Right atrium auricular region (tissue), 2 donors: ENCODE measurements at regions not wholly inside any gene's neighbourhood (a gene's known extent, or its start where the extent isn't known, plus 50 kb on each side); places are given as distances from the start of the nearest gene placed in this dataset.

Experiments
- DNase-seq: peaks from one replicate; pipeline ENCODE4 v3.0.0-alpha.2; 2019; ENCODE audit warnings: low spot score
- H3K27ac ChIP-seq, 2 donors: fragments of 200-600 bp; sonication (generic); 1 replicate in 1 of 2; 2 replicates in 1 of 2; pipeline ENCODE4 v1.5.1; 2016 to 2019
- H3K27me3 ChIP-seq, 2 donors: fragments of 200-600 bp; sonication (generic); one replicate each; pipeline versions ENCODE4 v1.5.1 to v1.6.0; 2017 to 2019
- H3K36me3 ChIP-seq: fragments of 200-600 bp; sonication (generic); one replicate; pipeline ENCODE4 v1.5.1; 2016
- H3K4me1 ChIP-seq, 2 donors: fragments of 200-600 bp; sonication (generic); one replicate each; pipeline versions ENCODE4 v1.5.1 to v1.6.0; 2017 to 2019
- H3K4me3 ChIP-seq, 2 donors: fragments of 200-600 bp; sonication (generic); 1 replicate in 1 of 2; 2 replicates in 1 of 2; pipeline ENCODE4 v1.5.1; 2017 to 2019; ENCODE audit warnings: mild to moderate bottlenecking in 1 of 2, moderate library complexity in 1 of 2
- H3K9me3 ChIP-seq, 2 donors: fragments of 200-600 bp; sonication (generic); one replicate each; pipeline ENCODE4 v1.5.1; 2019
- TF ChIP-seq, protein P1 (sequence below), 2 donors: fragments of 200-600 bp; sonication (generic); IDR thresholded peaks; one replicate each; pipeline ENCODE4 v1.5.1; 2019; ENCODE audit warnings: antibody characterized with exemption in 2 of 2

DNA sequence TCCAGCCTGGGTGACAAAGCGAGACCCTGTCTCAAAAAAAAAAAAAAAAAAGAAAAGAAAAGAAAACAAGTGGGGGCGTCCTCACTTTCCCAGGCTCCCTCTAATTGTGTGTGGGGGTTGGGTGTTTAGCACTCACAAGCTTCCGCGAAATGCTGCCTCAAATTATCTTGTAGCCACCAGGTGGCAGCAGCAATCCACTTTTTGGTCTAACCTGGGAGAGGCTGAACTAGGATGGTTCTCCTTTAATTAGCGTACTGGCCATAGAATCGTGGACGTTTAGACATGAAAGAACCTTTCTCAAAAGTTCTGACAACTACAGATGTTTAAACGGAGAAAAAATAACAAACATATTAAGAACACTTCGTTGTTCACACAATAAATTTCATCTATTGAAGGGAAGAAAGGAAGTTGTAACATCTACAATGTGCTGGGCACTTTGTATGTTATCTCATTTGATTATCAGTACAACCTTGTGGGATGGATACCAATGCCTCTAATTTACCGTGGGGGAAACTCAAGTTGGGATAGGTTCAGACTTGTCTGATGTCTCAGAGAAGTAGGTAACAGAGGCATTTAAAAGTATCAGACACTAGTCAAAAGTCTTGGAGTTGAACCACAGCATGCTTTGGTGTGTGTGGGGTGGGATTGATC is 122.7 kb upstream of the NABP1 start:
- H3K9me3 ChIP-seq = no peaks in the 10 kb centered on the region
- no peak overlapping the region for H3K27ac ChIP-seq
- H3K36me3 ChIP-seq = no peaks in the 10 kb centered on the region
- TF ChIP-seq, protein P1, sequence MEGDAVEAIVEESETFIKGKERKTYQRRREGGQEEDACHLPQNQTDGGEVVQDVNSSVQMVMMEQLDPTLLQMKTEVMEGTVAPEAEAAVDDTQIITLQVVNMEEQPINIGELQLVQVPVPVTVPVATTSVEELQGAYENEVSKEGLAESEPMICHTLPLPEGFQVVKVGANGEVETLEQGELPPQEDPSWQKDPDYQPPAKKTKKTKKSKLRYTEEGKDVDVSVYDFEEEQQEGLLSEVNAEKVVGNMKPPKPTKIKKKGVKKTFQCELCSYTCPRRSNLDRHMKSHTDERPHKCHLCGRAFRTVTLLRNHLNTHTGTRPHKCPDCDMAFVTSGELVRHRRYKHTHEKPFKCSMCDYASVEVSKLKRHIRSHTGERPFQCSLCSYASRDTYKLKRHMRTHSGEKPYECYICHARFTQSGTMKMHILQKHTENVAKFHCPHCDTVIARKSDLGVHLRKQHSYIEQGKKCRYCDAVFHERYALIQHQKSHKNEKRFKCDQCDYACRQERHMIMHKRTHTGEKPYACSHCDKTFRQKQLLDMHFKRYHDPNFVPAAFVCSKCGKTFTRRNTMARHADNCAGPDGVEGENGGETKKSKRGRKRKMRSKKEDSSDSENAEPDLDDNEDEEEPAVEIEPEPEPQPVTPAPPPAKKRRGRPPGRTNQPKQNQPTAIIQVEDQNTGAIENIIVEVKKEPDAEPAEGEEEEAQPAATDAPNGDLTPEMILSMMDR (IDR thresholded peaks at IDR 0.05) = peak; percentile 35 to 76
- no peaks in the 10 kb centered on the region for H3K4me1 ChIP-seq
- H3K4me3 ChIP-seq = no peak overlapping the region
- no peaks in the 10 kb centered on the region for H3K27me3 ChIP-seq
- DNase-seq = peak; percentile 85

DNA sequence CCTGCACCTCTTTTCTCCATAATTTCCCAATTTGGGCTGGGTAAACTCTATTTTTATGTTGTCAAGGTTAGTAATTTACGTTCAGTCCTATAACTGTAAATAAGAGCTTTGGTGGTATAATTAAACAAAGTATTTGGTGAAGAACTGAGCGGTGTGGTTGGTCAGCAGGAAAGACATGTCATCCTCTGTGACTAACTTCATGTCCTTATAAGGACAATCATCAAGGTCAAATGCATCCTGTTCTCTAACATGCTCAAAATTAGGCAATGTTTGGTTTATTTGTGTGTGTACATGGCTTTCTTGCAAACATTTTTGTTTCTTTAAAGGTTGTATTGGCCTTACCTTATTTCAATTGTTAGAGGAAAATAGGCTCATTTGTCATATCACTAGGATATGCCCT is 121.5 kb upstream of the NABP1 start:
- no peaks in the 10 kb centered on the region for H3K9me3 ChIP-seq
- no peak overlapping the region for H3K27ac ChIP-seq
- H3K4me3 ChIP-seq = no peak overlapping the region
- DNase-seq = no peak
- no peaks in the 10 kb centered on the region for H3K36me3 ChIP-seq
- H3K4me1 ChIP-seq = no peaks in the 10 kb centered on the region
- no peaks in the 10 kb centered on the region for H3K27me3 ChIP-seq
- TF ChIP-seq, protein P1 (IDR thresholded peaks at IDR 0.05) = no peak

DNA sequence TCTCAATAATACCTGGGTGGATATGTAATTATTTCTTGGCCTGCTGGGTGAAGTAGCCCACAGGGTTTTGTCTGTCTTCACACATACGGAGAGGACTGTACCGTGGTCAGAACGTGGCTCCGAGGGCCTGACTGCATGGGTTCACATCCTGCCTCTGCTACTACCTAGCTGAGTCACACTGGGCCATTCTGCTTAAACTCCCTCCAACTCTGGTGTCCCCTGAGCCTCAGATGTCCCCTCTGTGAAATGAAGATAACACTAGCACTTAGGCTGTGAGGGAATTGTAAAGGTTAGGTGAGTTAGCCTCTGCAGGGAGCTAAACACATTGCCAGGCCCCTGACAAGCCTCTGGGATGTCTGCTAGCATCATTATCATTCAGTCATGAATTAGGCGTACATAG is 120.1 kb upstream of the NABP1 start:
- no peaks in the 10 kb centered on the region for H3K27me3 ChIP-seq
- TF ChIP-seq, protein P1 (IDR thresholded peaks at IDR 0.05) = no peak
- H3K36me3 ChIP-seq = no peaks in the 10 kb centered on the region
- no peak overlapping the region for H3K4me3 ChIP-seq
- H3K9me3 ChIP-seq = no peaks in the 10 kb centered on the region
- no peak overlapping the region for H3K27ac ChIP-seq
- H3K4me1 ChIP-seq = no peaks in the 10 kb centered on the region
- no peak for DNase-seq

DNA sequence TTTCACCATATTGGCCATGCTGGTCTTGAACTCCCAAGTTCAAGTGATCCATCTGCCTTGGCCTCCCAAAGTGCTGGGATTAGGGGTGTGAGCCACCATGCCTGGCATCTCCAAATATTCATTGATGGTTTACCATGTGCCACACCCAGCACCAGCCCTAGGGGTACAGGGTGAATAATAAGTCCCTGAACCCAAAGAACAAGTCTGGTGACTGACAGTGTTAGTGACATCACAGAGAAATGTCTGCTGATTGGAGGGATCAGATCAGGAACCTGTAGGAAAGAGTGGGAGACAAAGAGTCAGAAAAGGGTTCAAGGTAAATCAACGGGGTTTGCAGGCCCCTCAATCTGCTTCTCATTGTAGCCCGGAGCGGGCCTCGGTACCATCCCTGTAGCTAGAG is 118.4 kb upstream of the NABP1 start:
- TF ChIP-seq, protein P1 (IDR thresholded peaks at IDR 0.05) = no peak
- DNase-seq = no peak
- no peaks in the 10 kb centered on the region for H3K36me3 ChIP-seq
- no peak overlapping the region for H3K4me3 ChIP-seq
- no peaks in the 10 kb centered on the region for H3K4me1 ChIP-seq
- H3K9me3 ChIP-seq = no peaks in the 10 kb centered on the region
- no peaks in the 10 kb centered on the region for H3K27me3 ChIP-seq
- H3K27ac ChIP-seq = no peak overlapping the region

DNA sequence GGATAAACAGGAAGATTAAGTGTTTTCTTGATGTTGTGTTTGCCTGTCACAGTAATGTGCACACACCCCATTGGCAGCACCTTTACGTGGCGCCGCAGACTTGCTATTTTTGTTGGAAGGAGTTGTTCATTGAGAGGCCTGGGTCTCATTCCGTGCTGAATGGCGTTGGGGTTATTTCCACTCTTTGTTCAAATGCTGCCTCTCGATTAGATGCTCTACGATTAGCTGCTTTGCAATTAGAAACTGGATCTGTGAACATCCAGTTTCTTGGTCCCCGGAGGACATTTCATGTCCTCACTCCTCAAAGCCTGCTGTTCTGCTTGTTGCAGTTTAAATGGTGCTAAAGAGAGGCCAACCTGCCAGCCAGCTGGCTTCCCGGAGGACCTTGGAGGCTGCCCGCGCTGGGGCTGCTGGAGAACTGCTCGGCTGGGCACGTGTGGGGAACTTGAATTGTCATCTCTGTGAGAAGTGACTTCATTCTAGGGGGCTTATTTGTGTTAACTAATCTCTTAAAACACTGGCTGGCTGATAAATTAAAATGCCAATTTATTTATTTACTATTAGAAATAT is 117.4 kb upstream of the NABP1 start:
- Histone ChIP-seq H3K27ac (no peak overlapping the region), H3K4me3 (no peak overlapping the region), H3K4me1 (no peaks in the 10 kb centered on the region), H3K36me3 (no peaks in the 10 kb centered on the region), H3K9me3 (no peaks in the 10 kb centered on the region), H3K27me3 (no peaks in the 10 kb centered on the region)
- TF ChIP-seq, protein P1 (IDR thresholded peaks at IDR 0.05) = no peak
- DNase-seq = no peak

DNA sequence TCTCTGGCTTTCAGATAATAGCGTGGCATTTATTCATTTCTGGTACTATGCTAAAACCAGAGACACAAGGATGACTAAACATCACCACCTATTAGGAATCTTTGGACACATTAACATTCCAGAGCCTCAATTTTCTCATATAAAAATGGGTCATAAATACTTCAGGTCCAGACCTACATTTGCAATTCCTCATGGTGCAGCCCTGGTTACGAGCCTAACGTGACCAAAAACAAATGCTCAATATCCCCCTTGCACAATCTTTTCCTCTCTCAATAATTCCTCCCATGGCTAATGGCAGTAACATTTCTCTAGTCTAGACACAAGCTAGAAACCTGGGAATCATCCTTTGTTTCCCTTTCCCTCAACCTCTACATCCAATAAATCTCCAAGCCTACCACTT is 112.8 kb upstream of the NABP1 start:
- Histone ChIP-seq H3K36me3 (no peaks in the 10 kb centered on the region), H3K4me1 (no peaks in the 10 kb centered on the region), H3K27ac (no peak overlapping the region), H3K27me3 (no peaks in the 10 kb centered on the region), H3K9me3 (no peaks in the 10 kb centered on the region), H3K4me3 (no peak overlapping the region)
- TF ChIP-seq, protein P1 (IDR thresholded peaks at IDR 0.05) = no peak
- DNase-seq = no peak
